ENCODE measurements at regions not wholly inside any gene's neighbourhood (a gene's known extent, or its start where the extent isn't known, plus 50 kb on each side); places are given as distances from the start of the nearest gene placed in this dataset.

DNA sequence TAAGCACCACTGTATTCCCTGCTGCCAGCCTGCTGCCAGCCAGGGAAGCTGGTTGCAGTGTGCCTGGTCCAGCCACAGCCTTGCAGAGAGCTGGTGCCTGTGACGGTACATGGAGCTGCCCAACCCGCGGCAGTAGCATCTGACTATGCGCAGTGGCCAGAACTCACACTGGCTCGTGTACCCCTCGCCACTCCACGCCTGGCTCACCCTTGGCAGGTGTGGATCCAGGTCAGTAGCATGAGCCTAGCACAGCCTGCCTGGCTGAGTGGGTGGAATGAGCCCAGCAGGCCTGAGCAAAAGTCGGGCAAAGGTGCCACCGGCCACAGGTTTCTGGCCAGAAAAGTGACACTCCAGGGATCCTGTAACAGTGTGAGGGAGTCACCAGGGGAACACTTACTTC, 361.7 kb upstream of the MAP3K7 start:
- H3K4me3 Mint-ChIP-seq, result no peak overlapping the region
- POLR2A ChIA-PET, result no interaction called here
- no peak for TF ChIP-seq CTCF (IDR thresholded peaks at IDR 0.05)
- H3K27ac Mint-ChIP-seq, result no peak overlapping the region
- no peaks in the 10 kb centered on the region for H3K4me1 Mint-ChIP-seq (ENCODE audit: low read depth)
- intact Hi-C loops (cut with micrococcal nuclease), result no loop called here
- CTCF ChIA-PET, result interaction anchor here (0.9 kb wide), 1 partner anchor 8 kb away, joined by 5 read pairs; no protein-coding TSS in a partner anchor
- no peaks in the 10 kb centered on the region for H3K9me3 Mint-ChIP-seq
- ATAC-seq, result no peak
- no peak for DNase-seq
- no peaks in the 10 kb centered on the region for H3K27me3 Mint-ChIP-seq
- no peaks in the 10 kb centered on the region for H3K36me3 Mint-ChIP-seq (ENCODE audit: low read depth)

DNA sequence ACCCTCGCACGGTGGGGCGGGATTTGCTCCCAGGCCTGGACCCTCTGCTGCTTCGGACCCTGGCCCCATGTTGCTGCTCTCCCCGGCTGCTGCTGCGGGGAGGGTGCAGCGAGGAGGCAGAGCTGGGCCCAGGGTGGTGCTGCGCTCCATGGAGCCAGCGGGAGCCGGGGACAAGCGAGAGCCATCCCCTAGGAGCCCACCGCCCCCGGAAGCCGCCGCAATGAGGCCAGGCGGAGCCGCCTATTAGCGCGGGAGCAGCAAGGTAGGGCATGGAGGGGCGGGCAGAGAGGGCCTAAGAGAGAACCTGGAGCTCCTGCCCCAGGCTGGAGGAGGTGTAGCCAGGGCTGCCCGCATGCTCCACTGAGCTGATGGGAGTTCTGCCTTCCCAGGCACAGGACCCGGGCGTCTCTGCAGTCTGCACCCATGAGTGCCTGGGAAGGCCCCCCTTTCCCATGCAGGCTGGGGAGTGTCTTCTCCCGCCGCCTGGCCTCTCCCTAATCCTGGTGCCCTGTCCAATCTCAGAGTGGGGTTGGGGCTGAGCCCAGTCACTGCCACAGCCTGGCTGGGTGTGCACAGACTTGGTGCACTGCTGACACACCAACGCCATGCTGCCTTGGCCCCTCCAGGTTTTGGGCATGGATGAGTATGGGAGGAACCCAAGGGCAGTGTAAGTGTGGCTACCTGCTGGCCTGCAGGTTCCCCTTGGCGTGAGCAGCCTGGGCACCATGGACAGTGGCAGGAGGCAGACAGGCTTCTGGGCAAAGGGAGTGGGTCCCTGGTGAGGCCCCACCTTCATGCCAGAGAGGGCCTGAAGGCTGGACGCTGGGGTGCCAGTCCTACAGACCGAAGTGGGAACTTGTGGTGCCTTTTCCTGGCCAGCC, 360.6 kb upstream of the MAP3K7 start:
- no peak for TF ChIP-seq CTCF (IDR thresholded peaks at IDR 0.05)
- Mint-ChIP-seq H3K27me3 (no peaks in the 10 kb centered on the region), H3K9me3 (no peaks in the 10 kb centered on the region), H3K36me3 (ENCODE audit: low read depth) (no peaks in the 10 kb centered on the region), H3K27ac (no peak overlapping the region), H3K4me1 (ENCODE audit: low read depth) (no peaks in the 10 kb centered on the region), H3K4me3 (no peak overlapping the region)
- POLR2A ChIA-PET, result no interaction called here
- CTCF ChIA-PET, result no interaction called here
- no peak for DNase-seq
- intact Hi-C loops (cut with micrococcal nuclease), result no loop called here
- ATAC-seq, result no peak

- H3K27me3 Mint-ChIP-seq, result no peaks in the 10 kb centered on the region
- CTCF ChIA-PET, result interaction anchor here (1.7 to 1.9 kb wide), 4 partner anchors 11 to 139 kb away, joined by 6 to 15 read pairs (median 13); no protein-coding TSS in a partner anchor
- no peak for ATAC-seq
- POLR2A ChIA-PET, result no interaction called here
- no peaks in the 10 kb centered on the region for H3K9me3 Mint-ChIP-seq
- no peak overlapping the region for H3K4me3 Mint-ChIP-seq
- no peak for DNase-seq
- intact Hi-C loops (cut with micrococcal nuclease), result no loop called here
- H3K36me3 Mint-ChIP-seq (ENCODE audit: low read depth), result no peaks in the 10 kb centered on the region
- no peak for TF ChIP-seq CTCF (IDR thresholded peaks at IDR 0.05)
- no peak overlapping the region for H3K27ac Mint-ChIP-seq
- peaks cover 5% of the 10 kb centered on the region for H3K4me1 Mint-ChIP-seq (ENCODE audit: low read depth)
Observed at GRCh38 chr6:90941885-90942284, 355.0 kb upstream of the MAP3K7 start.

DNA sequence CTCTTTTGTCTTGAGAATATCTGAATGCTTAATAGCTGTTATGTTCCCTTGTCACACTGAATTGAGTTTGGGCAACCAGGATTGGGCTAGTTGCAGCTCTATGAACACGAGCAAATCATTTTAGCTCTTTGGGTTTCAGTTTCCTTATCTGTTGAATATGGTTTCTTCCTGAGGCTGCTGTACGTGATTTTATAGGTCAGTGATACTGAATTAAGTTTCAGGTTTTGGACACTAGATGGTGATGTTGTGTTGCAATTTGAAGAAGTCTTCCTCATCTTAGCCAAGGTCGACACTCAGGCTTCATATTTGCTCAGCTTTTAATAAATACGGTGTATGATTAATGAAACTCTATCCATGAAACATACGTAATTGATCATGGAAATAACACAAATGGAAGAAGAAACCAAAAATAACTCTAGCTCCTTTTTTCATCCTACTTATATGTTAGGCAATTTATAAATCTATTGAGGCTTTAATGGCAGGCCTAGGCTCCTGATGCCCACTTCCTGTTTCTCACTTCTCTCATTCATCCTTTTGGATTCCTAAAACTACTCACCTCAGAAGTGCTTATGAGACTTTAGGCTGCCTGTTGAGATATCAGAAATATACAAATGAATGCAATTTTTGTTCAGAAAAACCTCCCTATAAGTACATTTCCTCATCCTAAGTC, 354.1 kb upstream of the MAP3K7 start:
- H3K27me3 Mint-ChIP-seq, result no peaks in the 10 kb centered on the region
- TF ChIP-seq CTCF (IDR thresholded peaks at IDR 0.05), result peak; percentile 35
- H3K36me3 Mint-ChIP-seq (ENCODE audit: low read depth), result no peaks in the 10 kb centered on the region
- H3K27ac Mint-ChIP-seq, result no peak overlapping the region
- peaks cover 5% of the 10 kb centered on the region for H3K4me1 Mint-ChIP-seq (ENCODE audit: low read depth)
- intact Hi-C loops (cut with micrococcal nuclease), result no loop called here
- POLR2A ChIA-PET, result no interaction called here
- peak; percentile 99 for ATAC-seq
- no peaks in the 10 kb centered on the region for H3K9me3 Mint-ChIP-seq
- DNase-seq, result no peak
- CTCF ChIA-PET, result interaction anchor here (0.7 to 1.9 kb wide), 13 partner anchors 8 to 713 kb away, joined by 3 to 15 read pairs (median 5); no protein-coding TSS in a partner anchor
- H3K4me3 Mint-ChIP-seq, result no peak overlapping the region

GRCh38 chr6:90939906-90940305, 353.0 kb upstream of the MAP3K7 start:
- intact Hi-C loops (cut with micrococcal nuclease), result no loop called here
- peaks cover 3% of the 10 kb centered on the region for H3K27me3 Mint-ChIP-seq
- CTCF ChIA-PET, result interaction anchor here (0.7 to 1.9 kb wide), 4 partner anchors 9 to 54 kb away, joined by 3 to 12 read pairs (median 6); no protein-coding TSS in a partner anchor
- H3K4me3 Mint-ChIP-seq, result no peak overlapping the region
- no peak overlapping the region for H3K27ac Mint-ChIP-seq
- DNase-seq (no peak), ATAC-seq (no peak)
- H3K4me1 Mint-ChIP-seq (ENCODE audit: low read depth), result peaks cover 5% of the 10 kb centered on the region
- TF ChIP-seq CTCF (IDR thresholded peaks at IDR 0.05), result no peak
- no peaks in the 10 kb centered on the region for H3K36me3 Mint-ChIP-seq (ENCODE audit: low read depth)
- POLR2A ChIA-PET, result no interaction called here
- no peaks in the 10 kb centered on the region for H3K9me3 Mint-ChIP-seq

Data from activated CD8-positive, alpha-beta T cell treated with anti-CD3 and anti-CD28 coated beads for 36 hours (primary cell).